ENCODE measurements at regions not wholly inside any gene's neighbourhood (a gene's known extent, or its start where the extent isn't known, plus 50 kb on each side); places are given as distances from the start of the nearest gene placed in this dataset.
A peak's percentile ranks its signal among the peaks of the same experiment; 100 is the strongest.

GRCh38 chr6:93821953-93822352 lies 402.6 kb upstream of the EPHA7 start:
- Histone ChIP-seq H3K27me3 (no peaks in the 10 kb centered on the region), H3K36me3 (peaks cover 10% of the 10 kb centered on the region), H3F3A (ENCODE audit: low read depth) (peaks cover 4% of the 10 kb centered on the region), H3K27ac (no peak overlapping the region), H3K79me2 (ENCODE audit: low read depth) (no peaks in the 10 kb centered on the region), H3K9ac (no peak overlapping the region), H3K4me3 (no peak overlapping the region), H4K20me1 (ENCODE audit: low read depth) (no peaks in the 10 kb centered on the region), H2AFZ (replicated peaks) (no peak overlapping the region), H3K9me3 (ENCODE audit: low read depth) (no peaks in the 10 kb centered on the region), H3K4me2 (no peak overlapping the region), H3K4me1 (peaks cover 10% of the 10 kb centered on the region)
- no peak for DNase-seq (ENCODE audit: low spot score)
- TF ChIP-seq EZH2 (IDR thresholded peaks at IDR 0.05) (no peak), EZH2phosphoT487 (IDR thresholded peaks at IDR 0.05) (no peak)
- TF ChIP-seq, protein P1, sequence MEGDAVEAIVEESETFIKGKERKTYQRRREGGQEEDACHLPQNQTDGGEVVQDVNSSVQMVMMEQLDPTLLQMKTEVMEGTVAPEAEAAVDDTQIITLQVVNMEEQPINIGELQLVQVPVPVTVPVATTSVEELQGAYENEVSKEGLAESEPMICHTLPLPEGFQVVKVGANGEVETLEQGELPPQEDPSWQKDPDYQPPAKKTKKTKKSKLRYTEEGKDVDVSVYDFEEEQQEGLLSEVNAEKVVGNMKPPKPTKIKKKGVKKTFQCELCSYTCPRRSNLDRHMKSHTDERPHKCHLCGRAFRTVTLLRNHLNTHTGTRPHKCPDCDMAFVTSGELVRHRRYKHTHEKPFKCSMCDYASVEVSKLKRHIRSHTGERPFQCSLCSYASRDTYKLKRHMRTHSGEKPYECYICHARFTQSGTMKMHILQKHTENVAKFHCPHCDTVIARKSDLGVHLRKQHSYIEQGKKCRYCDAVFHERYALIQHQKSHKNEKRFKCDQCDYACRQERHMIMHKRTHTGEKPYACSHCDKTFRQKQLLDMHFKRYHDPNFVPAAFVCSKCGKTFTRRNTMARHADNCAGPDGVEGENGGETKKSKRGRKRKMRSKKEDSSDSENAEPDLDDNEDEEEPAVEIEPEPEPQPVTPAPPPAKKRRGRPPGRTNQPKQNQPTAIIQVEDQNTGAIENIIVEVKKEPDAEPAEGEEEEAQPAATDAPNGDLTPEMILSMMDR (IDR thresholded peaks at IDR 0.05), result no peak
- H3K27ac Mint-ChIP-seq, result no peak overlapping the region
- H3K4me1 Mint-ChIP-seq, result peaks cover 5% of the 10 kb centered on the region
- no peak overlapping the region for H3K4me3 Mint-ChIP-seq
- peaks cover 2% of the 10 kb centered on the region for H3K36me3 Mint-ChIP-seq
- no peaks in the 10 kb centered on the region for H3K27me3 Mint-ChIP-seq (ENCODE audit: insufficient read depth, low read depth)
- peaks cover 3% of the 10 kb centered on the region for H3K9me3 Mint-ChIP-seq

- Histone ChIP-seq H3F3A (ENCODE audit: low read depth) (peaks cover 4% of the 10 kb centered on the region), H3K9me3 (ENCODE audit: low read depth) (no peaks in the 10 kb centered on the region), H3K79me2 (ENCODE audit: low read depth) (no peaks in the 10 kb centered on the region), H3K4me3 (no peak overlapping the region), H3K9ac (no peak overlapping the region), H3K27ac (no peak overlapping the region), H3K36me3 (peaks cover 2% of the 10 kb centered on the region), H3K27me3 (no peaks in the 10 kb centered on the region), H2AFZ (replicated peaks) (peak overlapping the region; percentile 66), H3K4me1 (peaks cover 10% of the 10 kb centered on the region), H4K20me1 (ENCODE audit: low read depth) (no peaks in the 10 kb centered on the region), H3K4me2 (no peak overlapping the region)
- Mint-ChIP-seq H3K27ac (no peak overlapping the region), H3K27me3 (ENCODE audit: insufficient read depth, low read depth) (no peaks in the 10 kb centered on the region), H3K4me3 (no peak overlapping the region), H3K36me3 (no peaks in the 10 kb centered on the region), H3K9me3 (peaks cover 3% of the 10 kb centered on the region), H3K4me1 (peaks cover 5% of the 10 kb centered on the region)
- TF ChIP-seq, protein P1 (IDR thresholded peaks at IDR 0.05), result no peak
- TF ChIP-seq EZH2 (IDR thresholded peaks at IDR 0.05) (no peak), EZH2phosphoT487 (IDR thresholded peaks at IDR 0.05) (no peak)
- DNase-seq (ENCODE audit: low spot score), result no peak
These were observed 401.2 kb upstream of the EPHA7 start for GRCh38 chr6:93820465-93821082.

- peak overlapping the region; percentile 23 for H3K9ac ChIP-seq
- no peaks in the 10 kb centered on the region for H3K79me2 ChIP-seq (ENCODE audit: low read depth)
- no peak overlapping the region for H3K4me3 Mint-ChIP-seq
- peaks cover 3% of the 10 kb centered on the region for H3K9me3 Mint-ChIP-seq
- peaks cover 5% of the 10 kb centered on the region for H3K4me1 Mint-ChIP-seq
- no peak for TF ChIP-seq EZH2 (IDR thresholded peaks at IDR 0.05)
- TF ChIP-seq EZH2phosphoT487 (IDR thresholded peaks at IDR 0.05), result no peak
- TF ChIP-seq, protein P1 (IDR thresholded peaks at IDR 0.05), result no peak
- peaks cover 10% of the 10 kb centered on the region for H3K4me1 ChIP-seq
- no peak for DNase-seq (ENCODE audit: low spot score)
- H2AFZ ChIP-seq (replicated peaks), result peak overlapping the region; percentile 98
- no peaks in the 10 kb centered on the region for H3K9me3 ChIP-seq (ENCODE audit: low read depth)
- no peak overlapping the region for H3K27ac ChIP-seq
- H3K4me3 ChIP-seq, result no peak overlapping the region
- H3K27me3 ChIP-seq, result no peaks in the 10 kb centered on the region
- peak overlapping the region; percentile 74 for H3K27ac Mint-ChIP-seq
- no peak overlapping the region for H3K4me2 ChIP-seq
- no peaks in the 10 kb centered on the region for H3K36me3 Mint-ChIP-seq
- no peaks in the 10 kb centered on the region for H3K36me3 ChIP-seq
- no peaks in the 10 kb centered on the region for H4K20me1 ChIP-seq (ENCODE audit: low read depth)
- peaks cover 4% of the 10 kb centered on the region for H3F3A ChIP-seq (ENCODE audit: low read depth)
- H3K27me3 Mint-ChIP-seq (ENCODE audit: insufficient read depth, low read depth), result no peaks in the 10 kb centered on the region
These were observed 399.8 kb upstream of the EPHA7 start for GRCh38 chr6:93819189-93819588.

All from neural progenitor cell (in vitro differentiated cells).